PC-9 (cell line): ENCODE measurements at regions not wholly inside any gene's neighbourhood (a gene's known extent, or its start where the extent isn't known, plus 50 kb on each side); places are given as distances from the start of the nearest gene placed in this dataset.

Source experiments
- BruUV-seq: library from RNA; stranded (reverse); fragments of 400-500 nt; replicated peaks from 2 replicates; lab custom pipeline; 2021; lab: Mats Ljungman, UMichigan
- CTCF ChIA-PET: fragments of 300-600 bp; sonication (Branson Sonifier 250); formaldehyde crosslinking; loops from one replicate; lab custom pipeline; 2022; ENCODE audit warnings: antibody characterized with exemption; lab: Charles Lee
- POLR2A ChIA-PET: fragments of 300-600 bp; sonication (Branson Sonifier 250); formaldehyde crosslinking; loops from one replicate; lab custom pipeline; 2022; ENCODE audit warnings: antibody characterized with exemption; ENCODE audit not compliant: unreplicated experiment; lab: Charles Lee
- DNase-seq, 2 experiments: peaks; one replicate each; pipeline versions ENCODE4 v3.0.0 to v3.0.0-alpha.2; 2015 to 2022; ENCODE audit warnings: mixed read lengths in 1 of 2
- H2AFZ ChIP-seq: fragments of 200-600 bp; sonication (generic); 2 replicates; pipeline ENCODE4 v1.8.1; 2017; ENCODE audit warnings: antibody characterized with exemption
- H3F3A ChIP-seq: fragments of 200-600 bp; sonication (generic); 2 replicates; pipeline ENCODE4 v1.8.1; 2017; ENCODE audit warnings: antibody characterized with exemption, mild to moderate bottlenecking, low read depth; ENCODE audit not compliant: insufficient read depth
- H3K27ac ChIP-seq: fragments of 200-600 bp; sonication (generic); 2 replicates; pipeline ENCODE4 v1.6.1; 2016; ENCODE audit warnings: mixed run types
- H3K27me3 ChIP-seq: fragments of 200-600 bp; sonication (generic); 2 replicates; pipeline ENCODE4 v1.6.1; 2016; ENCODE audit warnings: low read depth, mixed run types; ENCODE audit not compliant: insufficient read depth
- H3K36me3 ChIP-seq: fragments of 200-600 bp; sonication (generic); 2 replicates; pipeline ENCODE4 v1.6.1; 2016; ENCODE audit warnings: low read depth, mixed run types
- H3K4me1 ChIP-seq: fragments of 200-600 bp; sonication (generic); replicated peaks from 2 replicates; pipeline ENCODE4 v1.6.1; 2016; ENCODE audit warnings: mixed run types; ENCODE audit not compliant: insufficient read depth
- H3K4me2 ChIP-seq: fragments of 200-600 bp; sonication (generic); 2 replicates; pipeline ENCODE4 v1.6.1; 2017; ENCODE audit warnings: mixed run types
- H3K4me3 ChIP-seq: fragments of 200-600 bp; sonication (generic); 2 replicates; pipeline ENCODE4 v1.6.1; 2016; ENCODE audit warnings: mixed run types
- H3K79me2 ChIP-seq: fragments of 200-600 bp; sonication (generic); 2 replicates; pipeline ENCODE4 v1.6.1; 2017; ENCODE audit warnings: low read depth, mixed run types
- H3K9me2 ChIP-seq: fragments of 200-600 bp; sonication (generic); 2 replicates; pipeline ENCODE4 v1.8.1; 2017; ENCODE audit warnings: mild to moderate bottlenecking; ENCODE audit not compliant: insufficient read depth
- H3K9me3 ChIP-seq: fragments of 200-600 bp; sonication (generic); 2 replicates; pipeline ENCODE4 v1.8.1; 2016; ENCODE audit warnings: low read depth; ENCODE audit not compliant: insufficient read depth
- H4K20me1 ChIP-seq: fragments of 200-600 bp; sonication (generic); 2 replicates; pipeline ENCODE4 v1.8.1; 2017; ENCODE audit not compliant: insufficient read depth
- CTCF ChIP-seq: fragments of 200-600 bp; sonication (generic); conservative IDR thresholded peaks from 2 replicates; pipeline ENCODE4 v1.6.1; 2017; ENCODE audit warnings: mixed run types, antibody characterized with exemption, mild to moderate bottlenecking, moderate library complexity
- EZH2 ChIP-seq: fragments of 200-600 bp; sonication (generic); IDR thresholded peaks from 2 replicates; pipeline ENCODE4 v1.8.0; 2017; ENCODE audit warnings: antibody characterized with exemption, low read depth
- intact Hi-C: fragments of 100-400 bp; cut with micrococcal nuclease; formaldehyde crosslinking; loops from one replicate; pipeline ENCODE4 v1.10.0; 2022; ENCODE audit not compliant: unreplicated experiment

- Histone ChIP-seq H3K4me2 (no peak overlapping the region), H3K27ac (no peak overlapping the region), H3K27me3 (peaks cover 39% of the 10 kb centered on the region), H3K9me3 (no peaks in the 10 kb centered on the region), H4K20me1 (no peaks in the 10 kb centered on the region), H3K9me2 (no peaks in the 10 kb centered on the region), H3K4me3 (no peak overlapping the region), H3F3A (no peaks in the 10 kb centered on the region), H3K4me1 (no peaks in the 10 kb centered on the region), H3K79me2 (no peaks in the 10 kb centered on the region), H3K36me3 (no peaks in the 10 kb centered on the region), H2AFZ (no peak overlapping the region)
- no peak for TF ChIP-seq EZH2
- TF ChIP-seq CTCF = no peak
- POLR2A ChIA-PET = no interaction called here
- no TSS peak for BruUV-seq
- no peak for DNase-seq
- CTCF ChIA-PET = no interaction called here
- intact Hi-C loops = no loop called here
These were observed 442.9 kb downstream of the MCTP2 start for GRCh38 chr15:94674296-94674695.

GRCh38 chr15:94677202-94677790, 445.9 kb downstream of the MCTP2 start:
- POLR2A ChIA-PET = no interaction called here
- Histone ChIP-seq H2AFZ (no peak overlapping the region), H3F3A (no peaks in the 10 kb centered on the region), H3K27ac (no peak overlapping the region), H3K4me2 (no peak overlapping the region), H3K36me3 (no peaks in the 10 kb centered on the region), H4K20me1 (no peaks in the 10 kb centered on the region), H3K4me3 (no peak overlapping the region), H3K9me3 (no peaks in the 10 kb centered on the region), H3K4me1 (no peaks in the 10 kb centered on the region), H3K79me2 (no peaks in the 10 kb centered on the region), H3K27me3 (peaks cover 49% of the 10 kb centered on the region), H3K9me2 (no peaks in the 10 kb centered on the region)
- no TSS peak for BruUV-seq
- intact Hi-C loops = no loop called here
- TF ChIP-seq CTCF = no peak
- no peak for TF ChIP-seq EZH2
- CTCF ChIA-PET = no interaction called here
- no peak for DNase-seq

GRCh38 chr15:94682171-94682570, 450.8 kb downstream of the MCTP2 start:
- Histone ChIP-seq H4K20me1 (no peaks in the 10 kb centered on the region), H3K27me3 (peaks cover 40% of the 10 kb centered on the region), H2AFZ (no peak overlapping the region), H3K79me2 (no peaks in the 10 kb centered on the region), H3K9me2 (no peaks in the 10 kb centered on the region), H3K36me3 (no peaks in the 10 kb centered on the region), H3K4me2 (no peak overlapping the region), H3F3A (no peaks in the 10 kb centered on the region), H3K4me3 (no peak overlapping the region), H3K4me1 (no peaks in the 10 kb centered on the region), H3K9me3 (no peaks in the 10 kb centered on the region), H3K27ac (no peak overlapping the region)
- no TSS peak for BruUV-seq
- ChIA-PET CTCF (no interaction called here), POLR2A (no interaction called here)
- no peak for DNase-seq
- intact Hi-C loops = no loop called here
- no peak for TF ChIP-seq CTCF
- TF ChIP-seq EZH2 = no peak
